ENCODE measurements at regions not wholly inside any gene's neighbourhood (a gene's known extent, or its start where the extent isn't known, plus 50 kb on each side); places are given as distances from the start of the nearest gene placed in this dataset.

DNA sequence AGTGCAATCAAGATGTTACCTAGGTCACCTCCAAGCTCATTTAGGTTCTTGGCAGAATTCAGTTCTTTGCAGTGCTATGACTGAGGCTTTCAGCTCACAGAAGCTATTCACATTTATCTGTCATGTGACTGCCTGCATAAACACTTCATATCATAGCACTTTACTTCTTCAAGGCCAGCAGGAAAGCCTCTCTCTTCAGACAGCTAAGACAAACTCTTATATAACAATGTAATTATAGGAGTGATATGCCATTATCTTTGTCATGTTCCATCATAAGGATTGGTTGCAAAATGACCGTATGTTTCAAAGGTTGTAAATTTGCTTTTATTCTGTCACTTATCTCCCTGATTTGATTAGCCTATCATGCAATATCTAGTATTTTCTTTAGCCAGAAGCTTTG lies 78.8 kb upstream of the TMEM196 start:
- DNase-seq (ENCODE audit: low spot score), result no peak

DNA sequence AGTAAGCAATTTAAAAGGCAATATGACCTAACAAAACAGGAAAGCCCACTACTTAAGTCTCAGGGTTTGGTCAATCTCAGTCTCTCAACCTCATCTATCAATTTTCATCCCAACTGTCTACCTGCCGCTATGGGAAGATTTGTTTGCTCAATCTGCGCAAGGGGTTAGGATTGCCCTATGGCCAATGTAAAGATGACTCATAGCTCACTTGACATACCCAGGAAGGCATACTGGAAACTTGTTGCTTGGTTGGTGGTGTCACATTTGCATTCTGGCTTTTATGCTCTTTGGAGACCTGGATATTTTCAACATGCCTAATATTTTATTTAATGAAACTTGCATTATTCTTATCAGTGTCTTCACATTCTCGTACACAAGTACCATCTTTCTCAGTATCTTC lies 78.1 kb upstream of the TMEM196 start:
- DNase-seq (ENCODE audit: low spot score), result no peak

DNA sequence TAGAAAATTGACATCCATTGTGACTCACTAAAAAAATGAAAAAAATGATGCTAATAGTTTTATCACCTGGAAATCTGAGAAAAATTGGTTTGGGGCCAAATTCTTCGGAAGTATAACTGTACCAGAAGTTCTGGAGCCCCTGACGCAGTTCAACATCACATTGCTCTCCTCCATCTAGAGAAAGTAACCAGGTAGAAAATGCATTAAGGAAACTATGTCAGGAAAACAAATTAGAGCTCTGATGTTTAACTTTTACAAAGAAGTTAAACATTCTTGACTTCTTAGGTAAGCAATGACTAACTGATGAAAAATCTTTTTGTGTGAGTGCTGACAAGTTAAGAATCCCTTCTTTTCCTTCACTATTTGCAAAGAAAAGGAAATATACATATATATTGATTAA lies 61.1 kb upstream of the TMEM196 start:
- no peak for DNase-seq (ENCODE audit: low spot score)

DNA sequence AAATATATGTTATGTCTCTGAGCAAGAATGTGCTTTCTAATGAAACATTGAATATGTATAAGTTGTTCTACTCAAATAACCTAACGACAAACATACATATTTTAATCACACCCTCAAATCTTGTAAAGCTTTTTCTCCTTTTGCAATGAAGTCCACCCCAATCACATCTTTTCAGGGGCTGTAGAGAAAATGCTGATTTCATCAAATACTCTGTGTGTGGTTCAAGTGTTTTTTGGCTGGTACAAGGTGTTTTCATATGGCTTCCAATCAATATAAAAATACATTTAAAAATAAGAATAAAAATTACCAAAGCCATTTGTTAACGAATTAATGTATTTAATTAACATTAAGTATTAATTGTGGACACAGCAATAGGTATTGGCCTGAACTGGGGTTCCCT lies 57.2 kb upstream of the TMEM196 start:
- no peak for DNase-seq (ENCODE audit: low spot score)
